H9 (cell line): ENCODE measurements at regions not wholly inside any gene's neighbourhood (a gene's known extent, or its start where the extent isn't known, plus 50 kb on each side); places are given as distances from the start of the nearest gene placed in this dataset.

ENCODE experiments used
- DNase-seq: peaks from one replicate; pipeline ENCODE4 v3.0.0-alpha.2; 2017
- H2AFZ ChIP-seq: one replicate; pipeline ENCODE4 v1.6.1; 2013; ENCODE audit warnings: mild to moderate bottlenecking, low read length, control low read depth, moderate library complexity
- H2AK5ac ChIP-seq: 2 replicates; pipeline ENCODE4 v1.6.1; 2013; ENCODE audit warnings: low read length, control low read depth, mixed read lengths; ENCODE audit not compliant: insufficient read length
- H2BK120ac ChIP-seq: one replicate; pipeline ENCODE4 v1.6.1; 2013; ENCODE audit warnings: low read depth, mild to moderate bottlenecking, low read length, control low read depth, inconsistent platforms; ENCODE audit not compliant: poor library complexity, severe bottlenecking
- H2BK12ac ChIP-seq: 2 replicates; pipeline ENCODE4 v1.6.1; 2013; ENCODE audit warnings: low read length, control low read depth, mixed read lengths, low read depth; ENCODE audit not compliant: insufficient read length
- H2BK15ac ChIP-seq: 2 replicates; pipeline ENCODE4 v1.6.1; 2013; ENCODE audit warnings: low read depth, low read length, control low read depth
- H2BK20ac ChIP-seq: one replicate; pipeline ENCODE4 v1.6.1; 2013; ENCODE audit warnings: low read depth, mild to moderate bottlenecking, low read length, control low read depth, inconsistent platforms; ENCODE audit not compliant: poor library complexity, severe bottlenecking
- H2BK5ac ChIP-seq: 2 replicates; pipeline ENCODE4 v1.6.1; 2013; ENCODE audit warnings: low read length, control low read depth, mixed read lengths; ENCODE audit not compliant: insufficient read length
- H3K14ac ChIP-seq: 2 replicates; pipeline ENCODE4 v1.6.1; 2013; ENCODE audit warnings: low read length, control low read depth; ENCODE audit not compliant: insufficient read depth
- H3K18ac ChIP-seq: 2 replicates; pipeline ENCODE4 v1.6.1; 2013; ENCODE audit warnings: low read depth, mild to moderate bottlenecking, mixed read lengths, low read length, control low read depth; ENCODE audit not compliant: insufficient read length
- H3K23ac ChIP-seq: 2 replicates; pipeline ENCODE4 v1.6.1; 2013; ENCODE audit warnings: low read length, control low read depth, mixed read lengths, low read depth; ENCODE audit not compliant: insufficient read length
- H3K23me2 ChIP-seq: 2 replicates; pipeline ENCODE4 v1.6.1; 2013; ENCODE audit warnings: low read depth, mild to moderate bottlenecking, mixed read lengths, low read length, control low read depth; ENCODE audit not compliant: insufficient read length, poor library complexity, severe bottlenecking
- H3K27ac ChIP-seq: 2 replicates; pipeline ENCODE4 v1.5.1; 2013; ENCODE audit warnings: low read length, control low read depth, mixed read lengths, low read depth; ENCODE audit not compliant: insufficient read length
- H3K27me3 ChIP-seq: 2 replicates; pipeline ENCODE4 v1.6.1; 2013; ENCODE audit warnings: low read length, control low read depth, inconsistent platforms; ENCODE audit not compliant: insufficient read depth
- H3K4ac ChIP-seq: 2 replicates; pipeline ENCODE4 v1.6.1; 2013; ENCODE audit warnings: low read depth, mild to moderate bottlenecking, control low read depth, inconsistent platforms, low read length, moderate library complexity
- H3K4me1 ChIP-seq: 2 replicates; pipeline ENCODE4 v1.6.1; 2013; ENCODE audit warnings: low read length, control low read depth, inconsistent platforms; ENCODE audit not compliant: insufficient read depth
- H3K4me2 ChIP-seq: 2 replicates; pipeline ENCODE4 v1.6.1; 2013; ENCODE audit warnings: low read length, control low read depth, mixed read lengths; ENCODE audit not compliant: insufficient read length, insufficient read depth
- H3K56ac ChIP-seq: 2 replicates; pipeline ENCODE4 v1.6.1; 2013; ENCODE audit warnings: low read depth, mild to moderate bottlenecking, mixed read lengths, low read length, control low read depth; ENCODE audit not compliant: insufficient read length
- H3K79me1 ChIP-seq: 2 replicates; pipeline ENCODE4 v1.6.1; 2013; ENCODE audit warnings: low read depth, mild to moderate bottlenecking, moderate library complexity, low read length, control low read depth, inconsistent platforms; ENCODE audit not compliant: insufficient read depth, poor library complexity, severe bottlenecking
- H3K79me2 ChIP-seq: 2 replicates; pipeline ENCODE4 v1.6.1; 2013; ENCODE audit warnings: low read length, control low read depth, inconsistent platforms; ENCODE audit not compliant: insufficient read depth
- H3K9ac ChIP-seq: 2 replicates; pipeline ENCODE4 v1.6.1; 2013; ENCODE audit warnings: low read length, control low read depth, mixed read lengths; ENCODE audit not compliant: insufficient read length; ENCODE audit errors: extremely low read depth
- H3K9me3 ChIP-seq: one replicate; pipeline ENCODE4 v1.6.1; 2013; ENCODE audit warnings: low read depth, low read length, inconsistent platforms; ENCODE audit not compliant: control insufficient read depth
- H3T11ph ChIP-seq: one replicate; pipeline ENCODE4 v1.6.1; 2013; ENCODE audit warnings: mild to moderate bottlenecking, low read length, control low read depth, inconsistent platforms
- H4K20me1 ChIP-seq: one replicate; pipeline ENCODE4 v1.6.1; 2013; ENCODE audit not compliant: control insufficient read depth, insufficient read length, insufficient read depth
- H4K5ac ChIP-seq: 2 replicates; pipeline ENCODE4 v1.6.1; 2013; ENCODE audit warnings: low read depth, mild to moderate bottlenecking, mixed read lengths, low read length, control low read depth; ENCODE audit not compliant: insufficient read length
- H4K8ac ChIP-seq: replicated peaks from 2 replicates; pipeline ENCODE4 v1.6.1; 2013; ENCODE audit warnings: low read length, control low read depth, mixed read lengths, low read depth; ENCODE audit not compliant: insufficient read length
- H4K91ac ChIP-seq: 2 replicates; pipeline ENCODE4 v1.6.1; 2013; ENCODE audit warnings: low read depth, mild to moderate bottlenecking, moderate library complexity, mixed read lengths, low read length, control low read depth; ENCODE audit not compliant: insufficient read length
- H3K27ac Mint-ChIP-seq, 3 experiments: 2 replicates in 2 of 3; 3 replicates in 1 of 3; pipeline ENCODE4 v1.8.0; 2020 to 2021; ENCODE audit warnings: mixed read lengths in 3 of 3, mild to moderate bottlenecking in 1 of 3, moderate library complexity in 1 of 3
- H3K27me3 Mint-ChIP-seq: 2 replicates; pipeline ENCODE4 v1.8.0; 2021; ENCODE audit warnings: low read depth, mild to moderate bottlenecking, moderate library complexity, mixed read lengths
- H3K36me3 Mint-ChIP-seq, 3 experiments: 2 replicates in 2 of 3; 3 replicates in 1 of 3; pipeline ENCODE4 v1.8.0; 2020 to 2021; ENCODE audit warnings: low read depth in 3 of 3, mixed read lengths in 3 of 3; ENCODE audit not compliant: insufficient read depth in 1 of 3
- H3K4me1 Mint-ChIP-seq, 2 experiments: 2 replicates each; pipeline ENCODE4 v1.8.0; 2020; ENCODE audit warnings: mixed read lengths in 2 of 2
- H3K4me3 Mint-ChIP-seq, 2 experiments: 2 replicates in 1 of 2; 3 replicates in 1 of 2; pipeline ENCODE4 v1.8.0; 2020 to 2021; ENCODE audit warnings: mild to moderate bottlenecking in 2 of 2, mixed read lengths in 2 of 2, moderate library complexity in 1 of 2
- H3K9me3 Mint-ChIP-seq, 2 experiments: 2 replicates in 1 of 2; 3 replicates in 1 of 2; pipeline ENCODE4 v1.8.0; 2020; ENCODE audit warnings: mild to moderate bottlenecking in 2 of 2, mixed read lengths in 2 of 2, moderate library complexity in 1 of 2
- CTCF ChIP-seq: fragments of 200-600 bp; sonication (generic); conservative IDR thresholded peaks from 3 replicates; pipeline ENCODE4 v1.8.0; 2021; ENCODE audit warnings: antibody characterized with exemption, mild to moderate bottlenecking
- WGBS: extraction: QIAGEN DNeasy Blood & Tissue Kit; methylation state at CpG from one replicate; pipeline ENCODE4 v1.1.7; 2013; ENCODE audit warnings: missing lambda C conversion rate, low lambda C conversion rate, mixed read lengths; ENCODE audit not compliant: insufficient read length; ENCODE audit errors: extremely low coverage; 5-methylcytosine and 5-hydroxymethylcytosine counted together

DNA sequence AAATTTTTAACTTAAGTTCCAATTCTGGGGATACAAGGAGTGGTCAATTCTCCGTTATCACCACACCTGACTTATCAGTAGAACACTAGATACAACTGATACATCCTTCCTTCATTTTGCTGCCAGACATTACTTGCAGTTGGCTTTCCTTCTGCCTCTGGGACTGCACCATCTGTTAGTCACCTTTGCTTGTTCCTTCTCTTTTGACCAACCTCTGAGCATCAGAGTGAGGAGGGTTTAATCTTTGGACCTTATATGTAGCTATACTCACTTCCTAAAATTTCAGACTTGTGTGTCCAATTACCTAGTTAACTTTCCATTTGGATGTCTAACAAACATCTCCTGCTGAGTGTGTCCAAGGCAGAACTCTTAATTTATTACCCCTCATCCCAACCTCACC lies 330.7 kb downstream of the PTTG2 start:
- H3K9me3 Mint-ChIP-seq, result peaks cover 16 to 21% of the 10 kb centered on the region in 2 experiments
- Histone ChIP-seq H2BK5ac (no peak overlapping the region), H3K9ac (no peak overlapping the region), H4K5ac (no peak overlapping the region), H4K8ac (no peak overlapping the region), H2AFZ (no peak overlapping the region), H3K79me2 (no peaks in the 10 kb centered on the region), H3T11ph (no peak overlapping the region), H3K4ac (no peak overlapping the region), H2AK5ac (no peak overlapping the region), H3K23me2 (no peaks in the 10 kb centered on the region), H3K27me3 (no peaks in the 10 kb centered on the region), H3K79me1 (no peaks in the 10 kb centered on the region), H2BK120ac (no peak overlapping the region), H3K4me2 (no peak overlapping the region), H4K20me1 (no peaks in the 10 kb centered on the region), H2BK15ac (no peak overlapping the region), H4K91ac (no peak overlapping the region), H3K56ac (no peak overlapping the region), H3K27ac (no peak overlapping the region), H3K18ac (no peak overlapping the region), H3K23ac (no peak overlapping the region), H3K4me1 (no peaks in the 10 kb centered on the region), H3K14ac (no peak overlapping the region), H2BK12ac (no peak overlapping the region), H3K9me3 (no peaks in the 10 kb centered on the region), H2BK20ac (no peak overlapping the region)
- peaks cover 0 to 19% (median 2%) of the 10 kb centered on the region in 3 experiments; a peak in 2 of 7 replicates for H3K36me3 Mint-ChIP-seq
- no peak for DNase-seq
- no CpG with 5 or more reads among the region's 1 CpG for WGBS
- TF ChIP-seq CTCF, result no peak
- no peak overlapping the region for H3K27ac Mint-ChIP-seq
- no peak overlapping the region for H3K4me3 Mint-ChIP-seq
- H3K4me1 Mint-ChIP-seq, result peaks cover 15 to 17% of the 10 kb centered on the region in 2 experiments
- no peaks in the 10 kb centered on the region; the same call in 1 of the 2 replicates for H3K27me3 Mint-ChIP-seq
